Anterior cingulate cortex (tissue), 58 donors: ENCODE measurements at regions not wholly inside any gene's neighbourhood (a gene's known extent, or its start where the extent isn't known, plus 50 kb on each side); places are given as distances from the start of the nearest gene placed in this dataset.
A peak's percentile ranks its signal among the peaks of the same experiment; 100 is the strongest.
"Not testable (repeated sequence)": the region's sequence is repeated elsewhere in the genome, so short reads cannot be mapped to it uniquely, and the experiment has no call there.

Experiments used
- DNase-seq, 58 donors: peaks; one replicate each; lab custom pipeline; 2025; lab: John Stamatoyannopoulos, UW

- DNase-seq: no peak
Observed at GRCh38 chr1:72986591-72987290, 704.4 kb upstream of the NEGR1 start.

GRCh38 chr1:72985024-72985423 is 702.7 kb upstream of the NEGR1 start:
- DNase-seq: not testable (repeated sequence)

GRCh38 chr1:72983011-72983410 is 700.7 kb upstream of the NEGR1 start:
- DNase-seq: peak in 1 of 58 donors; percentile 0

- no peak for DNase-seq
Observed at GRCh38 chr1:72969461-72969860, 687.1 kb upstream of the NEGR1 start.

GRCh38 chr1:72954943-72955342 is 672.6 kb upstream of the NEGR1 start:
- DNase-seq: no peak

GRCh38 chr1:72950900-72951299 is 668.6 kb upstream of the NEGR1 start:
- DNase-seq: not testable (repeated sequence)

GRCh38 chr1:72946903-72947499 is 664.7 kb upstream of the NEGR1 start:
- no peak for DNase-seq

- peak in 1 of 58 donors; percentile 6 for DNase-seq
Observed at GRCh38 chr1:72942008-72942407, 659.7 kb upstream of the NEGR1 start.

- DNase-seq: no peak
Observed at GRCh38 chr1:72938408-72938807, 656.1 kb upstream of the NEGR1 start.

- no peak for DNase-seq
Observed at GRCh38 chr1:72937905-72938304, 655.6 kb upstream of the NEGR1 start.

- no peak for DNase-seq
Observed at GRCh38 chr1:72936942-72937341, 654.6 kb upstream of the NEGR1 start.

GRCh38 chr1:72936151-72936740 is 653.9 kb upstream of the NEGR1 start:
- DNase-seq: no peak

GRCh38 chr1:72932025-72932424 is 649.7 kb upstream of the NEGR1 start:
- DNase-seq: no peak

GRCh38 chr1:72930528-72930927 is 648.2 kb upstream of the NEGR1 start:
- DNase-seq: no peak

GRCh38 chr1:72918940-72919339 is 636.6 kb upstream of the NEGR1 start:
- no peak for DNase-seq

- DNase-seq: no peak
Observed at GRCh38 chr1:72917920-72918319, 635.6 kb upstream of the NEGR1 start.

- no peak for DNase-seq
Observed at GRCh38 chr1:72915581-72915980, 633.2 kb upstream of the NEGR1 start.

GRCh38 chr1:72911656-72912055 is 629.3 kb upstream of the NEGR1 start:
- no peak for DNase-seq

GRCh38 chr1:72896256-72896655 is 613.9 kb upstream of the NEGR1 start:
- DNase-seq: no peak

GRCh38 chr1:72892461-72892860 is 610.1 kb upstream of the NEGR1 start:
- DNase-seq: no peak

- no peak for DNase-seq
Observed at GRCh38 chr1:72891976-72892375, 609.6 kb upstream of the NEGR1 start.

GRCh38 chr1:72885841-72886240 is 603.5 kb upstream of the NEGR1 start:
- no peak for DNase-seq
